ENCODE measurements at regions not wholly inside any gene's neighbourhood (a gene's known extent, or its start where the extent isn't known, plus 50 kb on each side); places are given as distances from the start of the nearest gene placed in this dataset.
"Not testable (repeated sequence)": the region's sequence is repeated elsewhere in the genome, so short reads cannot be mapped to it uniquely, and the experiment has no call there.

DNA sequence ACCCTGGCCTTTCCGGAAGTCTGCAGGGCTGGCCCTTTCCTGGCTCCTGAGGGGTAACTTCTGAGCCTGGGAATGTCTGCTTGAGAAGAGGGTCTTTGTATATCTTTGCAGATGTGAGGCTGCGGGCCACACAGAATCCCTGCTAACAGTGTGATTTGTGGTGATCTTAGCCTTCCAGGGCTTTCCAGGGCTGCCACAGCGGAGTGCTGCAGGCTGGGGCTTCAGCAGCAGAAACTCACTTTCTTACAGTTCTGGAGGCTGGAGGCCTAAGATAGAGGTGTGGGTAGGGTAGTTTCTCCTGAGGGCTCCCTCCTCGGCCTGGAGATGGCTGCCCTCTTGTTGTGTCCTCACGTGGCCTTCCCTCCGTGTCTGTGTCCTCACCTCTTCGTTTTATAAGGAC lies 294.7 kb upstream of the HS6ST1 start:
- Histone ChIP-seq H3K4me1 (ENCODE audit: control insufficient read depth in 1 of 2, insufficient read depth in 2 of 2, low read depth in 1 of 2, low read length in 1 of 2) (no peaks in the 10 kb centered on the region; a peak in 1 of 4 replicates), H3K4me2 (no peak overlapping the region), H3K4me3 (ENCODE audit: low read depth in 2 of 2, low read length in 1 of 2) (no peak overlapping the region), H2AFZ (ENCODE audit: low read depth) (no peak overlapping the region), H3K36me3 (replicated peaks in 1 of 2; ENCODE audit: control insufficient read depth in 1 of 2, insufficient read depth in 2 of 2, low read length in 1 of 2) (no peaks in the 10 kb centered on the region), H3K27me3 (ENCODE audit: insufficient read depth) (no peaks in the 10 kb centered on the region), H3K27ac (ENCODE audit: low read depth in 2 of 2, low read length in 1 of 2) (no peak overlapping the region), H3F3A (replicated peaks; ENCODE audit: insufficient read depth) (no peaks in the 10 kb centered on the region), H3K9ac (no peak overlapping the region), H3K79me2 (ENCODE audit: insufficient read depth) (no peaks in the 10 kb centered on the region), H4K20me1 (ENCODE audit: insufficient read depth) (no peaks in the 10 kb centered on the region), H3K9me2 (no peaks in the 10 kb centered on the region), H3K9me3 (no peaks in the 10 kb centered on the region)
- POLR2A ChIA-PET: no interaction called here
- TF ChIP-seq FOXJ3 (CRISPR knock-in tag; IDR thresholded peaks at IDR 0.05): no peak
- TF ChIP-seq EZH2phosphoT487 (IDR thresholded peaks at IDR 0.05; ENCODE audit: borderline replicate concordance, low read depth): no peak
- TF ChIP-seq GABPA (IDR thresholded peaks at IDR 0.05; ENCODE audit: low read depth): no peak
- no peak for DNase-seq
- CTCF ChIA-PET: no interaction called here
- 32% methylated on average over 5 of the region's 7 CpGs for WGBS (ENCODE audit: low lambda C conversion rate)

DNA sequence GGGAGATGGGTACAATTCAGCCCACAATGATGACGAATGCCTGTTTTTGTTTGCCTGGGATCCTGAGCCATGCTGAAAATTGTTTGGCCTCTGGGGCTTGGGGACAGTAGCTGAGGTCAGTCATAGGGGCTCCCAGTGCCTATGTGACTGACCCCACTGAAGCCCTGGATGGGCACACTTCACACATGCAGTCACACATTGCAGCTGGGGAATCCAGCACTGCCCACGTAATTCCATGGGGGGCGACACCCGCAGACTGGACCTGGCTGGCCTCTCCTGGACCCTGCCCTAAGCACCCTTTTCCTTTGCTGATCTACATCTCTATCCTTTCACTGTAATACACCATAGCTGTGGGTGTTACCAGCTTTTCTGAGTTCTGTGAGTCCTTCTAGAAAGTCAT lies 295.2 kb upstream of the HS6ST1 start:
- TF ChIP-seq PBX3 (IDR thresholded peaks at IDR 0.05) (no peak), JUND (IDR thresholded peaks at IDR 0.05) (no peak), FOXJ3 (CRISPR knock-in tag; IDR thresholded peaks at IDR 0.05) (no peak), RAD21 (IDR thresholded peaks at IDR 0.05; ENCODE audit: low read length) (no peak), FOXM1 (IDR thresholded peaks at IDR 0.05; ENCODE audit: low read depth) (no peak), SMC3 (IDR thresholded peaks at IDR 0.05; ENCODE audit: low read depth, low read length) (no peak), CHD2 (IDR thresholded peaks at IDR 0.05; ENCODE audit: low read length, partially characterized antibody) (no peak), POLR2AphosphoS5 (IDR thresholded peaks at IDR 0.05; ENCODE audit: low read depth, low read length) (no peak), RFX5 (IDR thresholded peaks at IDR 0.05; ENCODE audit: low read length) (no peak)
- Histone ChIP-seq H3F3A (replicated peaks; ENCODE audit: insufficient read depth) (no peaks in the 10 kb centered on the region), H3K4me3 (ENCODE audit: low read depth in 2 of 2, low read length in 1 of 2) (no peak overlapping the region), H3K79me2 (ENCODE audit: insufficient read depth) (no peaks in the 10 kb centered on the region), H3K27ac (ENCODE audit: low read depth in 2 of 2, low read length in 1 of 2) (no peak overlapping the region), H3K9me2 (no peaks in the 10 kb centered on the region), H2AFZ (ENCODE audit: low read depth) (no peak overlapping the region), H3K9ac (no peak overlapping the region), H3K9me3 (no peaks in the 10 kb centered on the region), H4K20me1 (ENCODE audit: insufficient read depth) (no peaks in the 10 kb centered on the region), H3K4me1 (ENCODE audit: control insufficient read depth in 1 of 2, insufficient read depth in 2 of 2, low read depth in 1 of 2, low read length in 1 of 2) (no peaks in the 10 kb centered on the region), H3K27me3 (ENCODE audit: insufficient read depth) (no peaks in the 10 kb centered on the region), H3K4me2 (no peak overlapping the region), H3K36me3 (replicated peaks in 1 of 2; ENCODE audit: control insufficient read depth in 1 of 2, insufficient read depth in 2 of 2, low read length in 1 of 2) (no peaks in the 10 kb centered on the region)
- ChIA-PET CTCF (no interaction called here), POLR2A (no interaction called here)
- no peak for DNase-seq
- 28% methylated on average over 4 of the region's 4 CpGs for WGBS (ENCODE audit: low lambda C conversion rate)

- H3K79me2 ChIP-seq (ENCODE audit: insufficient read depth); H3K9ac ChIP-seq; H3K36me3 ChIP-seq (replicated peaks in 1 of 2; ENCODE audit: control insufficient read depth in 1 of 2, insufficient read depth in 2 of 2, low read length in 1 of 2); H3K4me1 ChIP-seq (ENCODE audit: control insufficient read depth in 1 of 2, insufficient read depth in 2 of 2, low read depth in 1 of 2, low read length in 1 of 2); H3K9me3 ChIP-seq; H4K20me1 ChIP-seq (ENCODE audit: insufficient read depth); H3K4me2 ChIP-seq; H3F3A ChIP-seq (replicated peaks; ENCODE audit: insufficient read depth); H3K4me3 ChIP-seq (ENCODE audit: low read depth in 2 of 2, low read length in 1 of 2); H3K27ac ChIP-seq (ENCODE audit: low read depth in 2 of 2, low read length in 1 of 2); H3K9me2 ChIP-seq; H3K27me3 ChIP-seq (ENCODE audit: insufficient read depth); POLR2A ChIA-PET; CTCF ChIA-PET; H2AFZ ChIP-seq (ENCODE audit: low read depth); DNase-seq: not testable (repeated sequence)
- WGBS (ENCODE audit: low lambda C conversion rate): 55% methylated on average over 6 of the region's 6 CpGs
Measured at GRCh38 chr2:128614907-128615306, 296.2 kb upstream of the HS6ST1 start.

All from SK-N-SH (cell line).